Esophagus muscularis mucosa (tissue), 4 donors: ENCODE measurements at regions not wholly inside any gene's neighbourhood (a gene's known extent, or its start where the extent isn't known, plus 50 kb on each side); places are given as distances from the start of the nearest gene placed in this dataset.

Experiments
- DNase-seq: peaks from one replicate; pipeline ENCODE4 v3.0.0-alpha.2; 2017; ENCODE audit errors: extremely low spot score
- H3K27ac ChIP-seq, 4 donors: fragments of 200-600 bp; sonication (generic); replicated peaks in 1 of 4; 1 replicate in 3 of 4; 2 replicates in 1 of 4; pipeline ENCODE4 v1.5.1; 2016 to 2019; ENCODE audit warnings: mild to moderate bottlenecking in 1 of 4
- H3K27me3 ChIP-seq, 4 donors: fragments of 200-600 bp; sonication (generic); one replicate each; pipeline versions ENCODE4 v1.5.1 to v1.6.0; 2016 to 2019
- H3K36me3 ChIP-seq, 4 donors: fragments of 200-600 bp; sonication (generic); one replicate each; pipeline ENCODE4 v1.5.1; 2016 to 2019
- H3K4me1 ChIP-seq, 4 donors: fragments of 200-600 bp; sonication (generic); one replicate each; pipeline ENCODE4 v1.5.1; 2016 to 2019
- H3K4me3 ChIP-seq, 4 donors: fragments of 200-600 bp; sonication (generic); 1 replicate in 2 of 4; 2 replicates in 2 of 4; pipeline ENCODE4 v1.5.1; 2016 to 2019; ENCODE audit warnings: mild to moderate bottlenecking in 4 of 4, moderate library complexity in 1 of 4
- H3K9me3 ChIP-seq, 4 donors: fragments of 200-600 bp; sonication (generic); 1 replicate in 3 of 4; 2 replicates in 1 of 4; pipeline ENCODE4 v1.5.1; 2016 to 2019
- CTCF ChIP-seq, 3 experiments: fragments of 200-600 bp in 2 of 3; fragments of 450-650 bp in 1 of 3; sonication (generic) in 2 of 3; IDR thresholded peaks; one replicate each; pipeline ENCODE4 v1.5.1; 2017 to 2019; ENCODE audit warnings: antibody characterized with exemption in 3 of 3, mild to moderate bottlenecking in 2 of 3, moderate library complexity in 1 of 3
- EP300 ChIP-seq: sonication (generic); formaldehyde crosslinking; IDR thresholded peaks from one replicate; pipeline ENCODE4 v1.6.1; 2017; ENCODE audit warnings: antibody characterized with exemption
- POLR2A ChIP-seq: fragments of 450-650 bp; IDR thresholded peaks from one replicate; pipeline ENCODE4 v1.6.1; 2017; ENCODE audit warnings: antibody characterized with exemption, moderate library complexity, mild to moderate bottlenecking, low read depth
- POLR2AphosphoS5 ChIP-seq, 2 donors: sonication (generic); formaldehyde crosslinking; IDR thresholded peaks; one replicate each; pipeline ENCODE4 v1.6.1; 2017; ENCODE audit warnings: antibody characterized with exemption in 2 of 2
- WGBS: methylation state at CpG from one replicate; pipeline ENCODE4 v1.1.5; 2018; 5-methylcytosine and 5-hydroxymethylcytosine counted together
- intact Hi-C: fragments of 100-400 bp; cut with DNase I; formaldehyde crosslinking; loops from one replicate; pipeline ENCODE4 v1.15.1; 2023

- Histone ChIP-seq H3K27me3 (no peaks in the 10 kb centered on the region), H3K9me3 (no peaks in the 10 kb centered on the region), H3K4me1 (peaks cover 0 to 1% (median 0%) of the 10 kb centered on the region in 4 donors), H3K36me3 (no peaks in the 10 kb centered on the region), H3K4me3 (no peak overlapping the region), H3K27ac (no peak overlapping the region)
- intact Hi-C loops: no loop called here
- WGBS: 90% methylated on average over 6 of the region's 6 CpGs
- TF ChIP-seq POLR2AphosphoS5 (IDR thresholded peaks at IDR 0.05): no peak
- no peak for TF ChIP-seq CTCF (IDR thresholded peaks at IDR 0.05)
- no peak for TF ChIP-seq POLR2A
- TF ChIP-seq EP300: no peak
- no peak for DNase-seq
Observed at GRCh38 chr7:10116511-10116910, 857.2 kb upstream of the PHF14 start.

- intact Hi-C loops: no loop called here
- 89% methylated on average over 1 of the region's 1 CpG for WGBS
Observed at GRCh38 chr7:10117815-10118214, 855.9 kb upstream of the PHF14 start.

GRCh38 chr7:10120936-10121335 is 852.7 kb upstream of the PHF14 start:
- intact Hi-C loops: no loop called here

More at GRCh38 chr7:10117815-10118214, 855.9 kb upstream of the PHF14 start:
- TF ChIP-seq EP300 (no peak), CTCF (IDR thresholded peaks at IDR 0.05) (no peak), POLR2A (no peak), POLR2AphosphoS5 (IDR thresholded peaks at IDR 0.05) (no peak)
- no peak overlapping the region for H3K4me3 ChIP-seq
- H3K27me3 ChIP-seq: no peaks in the 10 kb centered on the region
- H3K9me3 ChIP-seq: no peaks in the 10 kb centered on the region
- H3K4me1 ChIP-seq: peaks cover 3 to 14% (median 8%) of the 10 kb centered on the region in 4 donors
- H3K27ac ChIP-seq: no peak overlapping the region
- no peaks in the 10 kb centered on the region for H3K36me3 ChIP-seq
- DNase-seq: no peak

GRCh38 chr7:10121631-10122030 is 852.0 kb upstream of the PHF14 start:
- Histone ChIP-seq H3K9me3 (no peaks in the 10 kb centered on the region), H3K27ac (no peak overlapping the region), H3K4me1 (peaks cover 3 to 18% (median 12%) of the 10 kb centered on the region in 4 donors), H3K36me3 (no peaks in the 10 kb centered on the region), H3K4me3 (no peak overlapping the region), H3K27me3 (no peaks in the 10 kb centered on the region)
- no peak for TF ChIP-seq POLR2AphosphoS5 (IDR thresholded peaks at IDR 0.05)
- TF ChIP-seq EP300: no peak
- no peak for TF ChIP-seq POLR2A
- TF ChIP-seq CTCF (IDR thresholded peaks at IDR 0.05): no peak
- intact Hi-C loops: no loop called here
- no peak for DNase-seq
- WGBS: 48% methylated on average over 2 of the region's 2 CpGs

More at GRCh38 chr7:10120936-10121335, 852.7 kb upstream of the PHF14 start:
- peaks cover 3 to 18% (median 12%) of the 10 kb centered on the region in 4 donors for H3K4me1 ChIP-seq
- no peak for DNase-seq
- H3K27me3 ChIP-seq: no peaks in the 10 kb centered on the region
- no peak overlapping the region for H3K4me3 ChIP-seq
- TF ChIP-seq CTCF (IDR thresholded peaks at IDR 0.05) (no peak), POLR2AphosphoS5 (IDR thresholded peaks at IDR 0.05) (no peak), POLR2A (no peak), EP300 (no peak)
- WGBS: 73% methylated on average over 2 of the region's 2 CpGs
- H3K9me3 ChIP-seq: no peaks in the 10 kb centered on the region
- no peaks in the 10 kb centered on the region for H3K36me3 ChIP-seq
- H3K27ac ChIP-seq: no peak overlapping the region

- Histone ChIP-seq H3K36me3 (no peaks in the 10 kb centered on the region), H3K4me3 (no peak overlapping the region), H3K27me3 (no peaks in the 10 kb centered on the region), H3K27ac (no peak overlapping the region), H3K9me3 (no peaks in the 10 kb centered on the region), H3K4me1 (peaks cover 3 to 18% (median 12%) of the 10 kb centered on the region in 4 donors)
- TF ChIP-seq EP300 (no peak), POLR2AphosphoS5 (IDR thresholded peaks at IDR 0.05) (no peak), POLR2A (no peak), CTCF (IDR thresholded peaks at IDR 0.05) (no peak)
- WGBS: 12% methylated on average over 4 of the region's 4 CpGs
- intact Hi-C loops: no loop called here
- no peak for DNase-seq
Observed at GRCh38 chr7:10122551-10123100, 851.0 kb upstream of the PHF14 start.
